TTC549 (cell line): ENCODE measurements at regions not wholly inside any gene's neighbourhood (a gene's known extent, or its start where the extent isn't known, plus 50 kb on each side); places are given as distances from the start of the nearest gene placed in this dataset.
A peak's percentile ranks its signal among the peaks of the same experiment; 100 is the strongest.
"Not testable (repeated sequence)": the region's sequence is repeated elsewhere in the genome, so short reads cannot be mapped to it uniquely, and the experiment has no call there.

Experiments used
- FAIRE-seq: peaks from 2 replicates; lab custom pipeline; 2012; peaks lifted over from hg19 to GRCh38; lab: Jason Lieb, UNC

DNA sequence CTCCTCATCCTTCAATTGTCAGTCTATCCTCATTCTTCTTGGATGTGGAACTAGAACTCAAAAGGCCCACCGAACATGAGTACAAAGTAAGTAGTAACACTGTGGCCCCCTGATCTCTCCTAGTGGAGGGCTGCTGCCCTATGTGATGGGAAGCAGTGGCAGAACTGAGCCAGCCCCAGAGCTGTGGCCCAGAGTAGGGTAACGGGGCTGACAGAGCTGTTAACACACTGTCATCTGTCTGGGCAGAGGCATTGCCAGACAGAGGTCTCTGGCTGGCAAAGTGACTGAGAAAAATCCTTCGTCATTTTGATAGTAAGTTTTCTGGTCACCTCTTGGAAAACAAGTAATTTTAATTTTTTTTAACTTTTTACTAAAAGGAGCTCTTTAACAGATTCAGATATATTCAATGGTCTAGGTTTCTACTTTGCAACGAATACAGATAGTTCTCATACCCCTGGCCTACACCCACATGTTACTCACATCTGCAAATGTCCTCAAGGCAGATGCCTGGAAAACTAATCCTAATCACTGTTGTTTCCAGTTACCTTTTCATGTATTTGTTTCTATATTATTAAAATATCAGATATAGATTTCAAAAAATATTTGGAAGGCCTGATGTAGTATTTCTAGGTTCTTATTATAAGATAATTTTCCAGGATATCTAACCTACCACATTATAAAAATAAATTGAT, 588.7 kb downstream of the CPS1 start:
- FAIRE-seq: no peak

DNA sequence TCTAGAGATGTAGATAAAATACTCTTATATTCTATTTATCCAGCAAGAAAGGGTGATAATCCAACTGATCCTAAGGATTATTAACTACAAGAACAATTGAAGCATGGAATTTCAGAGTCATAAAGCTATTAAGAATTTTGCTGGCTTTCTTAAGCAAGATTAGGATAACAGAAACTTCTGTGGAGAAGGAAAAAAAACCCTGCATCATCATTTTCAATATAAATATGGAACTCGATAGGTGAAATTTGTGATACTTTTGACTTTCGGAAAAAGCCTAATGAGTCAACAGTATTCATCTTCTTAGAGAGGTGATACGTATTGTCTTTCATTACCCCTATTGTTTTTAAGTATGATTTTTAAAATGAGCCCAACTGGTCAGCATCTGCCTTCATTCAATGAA, 593.3 kb downstream of the CPS1 start:
- no peak for FAIRE-seq

GRCh38 chr2:211157211-211157610, 600.8 kb downstream of the CPS1 start:
- FAIRE-seq: no peak

DNA sequence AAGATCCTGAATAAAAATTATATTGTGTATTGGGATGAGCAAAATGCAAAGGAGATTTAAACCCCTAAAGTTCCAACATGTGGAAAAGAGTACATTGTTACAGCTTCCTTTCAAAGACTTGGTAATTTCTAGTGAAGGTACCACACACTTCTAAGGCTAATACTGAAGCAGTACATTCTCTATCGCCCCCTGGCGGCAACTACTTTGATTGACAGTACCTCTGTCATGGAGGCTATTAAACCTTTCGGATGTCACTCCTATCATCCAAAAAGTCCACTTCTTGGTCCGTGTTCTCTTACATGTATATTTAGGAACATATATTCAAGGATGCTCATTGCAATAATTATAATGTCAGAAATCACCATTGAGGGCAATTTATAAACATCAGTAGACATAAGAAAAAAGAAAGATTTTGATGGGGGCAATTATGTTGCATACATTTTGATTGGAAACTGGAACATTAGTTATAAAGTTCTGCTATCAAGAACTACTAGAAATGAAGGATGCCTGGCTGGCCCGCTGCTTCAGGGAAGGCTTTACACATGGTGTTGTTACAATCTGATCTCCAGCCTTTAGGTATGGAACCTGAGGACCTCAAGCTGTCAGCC, 601.6 kb downstream of the CPS1 start:
- peak; percentile 77 for FAIRE-seq

DNA sequence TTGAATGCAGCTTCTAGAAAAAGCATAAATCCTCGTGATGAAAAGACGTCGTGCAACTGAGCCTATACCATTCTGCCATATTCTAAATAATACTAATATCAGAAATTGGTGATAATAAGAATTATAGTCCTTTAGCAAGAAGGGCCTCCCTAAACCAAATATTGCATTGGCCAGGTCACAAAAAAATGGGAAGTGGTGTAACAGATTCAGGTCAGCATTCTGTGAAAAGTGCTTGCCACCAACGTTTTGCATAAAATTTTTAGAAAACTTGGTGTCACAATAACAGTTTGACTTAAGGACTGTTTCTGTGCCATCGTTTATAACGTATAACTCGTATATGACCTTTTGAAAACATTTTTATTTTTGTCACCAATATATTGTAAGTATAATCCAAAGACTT, 603.6 kb downstream of the CPS1 start:
- FAIRE-seq: no peak

DNA sequence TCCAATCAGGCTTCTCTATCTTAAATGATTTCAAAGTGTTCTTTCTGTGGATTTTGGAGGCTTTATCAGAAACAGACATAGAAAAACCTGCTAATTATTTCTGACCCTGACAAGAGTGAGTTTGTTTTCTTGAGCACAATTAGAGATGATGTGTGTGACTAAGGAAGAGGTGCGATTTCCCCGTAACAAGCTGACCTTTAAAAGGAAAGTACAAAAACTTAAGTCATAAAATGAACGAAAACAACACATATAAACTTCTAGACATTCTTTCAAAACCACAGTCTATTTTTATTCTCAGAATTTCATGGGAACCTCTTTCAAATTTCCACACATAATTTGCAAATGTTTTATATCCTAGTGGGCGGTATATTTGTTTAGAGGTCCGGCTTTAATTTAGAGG, 604.8 kb downstream of the CPS1 start:
- FAIRE-seq: no peak

DNA sequence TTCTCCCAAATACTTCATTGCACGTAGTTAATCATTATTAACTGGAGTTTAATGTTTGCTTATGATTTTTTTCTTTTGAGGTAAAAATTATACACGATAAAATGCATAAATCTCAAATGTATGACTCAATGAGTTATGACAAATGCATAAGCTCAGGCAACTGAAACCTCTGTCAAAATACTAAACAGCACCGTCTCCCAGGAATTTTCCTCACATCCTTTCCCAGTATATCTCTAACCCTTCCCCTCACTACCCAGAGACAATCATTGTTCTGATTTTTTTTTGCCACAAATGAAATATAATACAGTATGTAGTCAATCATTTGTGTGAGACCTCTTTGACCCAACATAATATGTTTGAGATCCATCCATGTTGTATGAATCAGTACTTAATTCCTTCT, 606.5 kb downstream of the CPS1 start:
- no peak for FAIRE-seq

- no peak for FAIRE-seq
Measured at GRCh38 chr2:211170843-211171242, 614.4 kb downstream of the CPS1 start.

DNA sequence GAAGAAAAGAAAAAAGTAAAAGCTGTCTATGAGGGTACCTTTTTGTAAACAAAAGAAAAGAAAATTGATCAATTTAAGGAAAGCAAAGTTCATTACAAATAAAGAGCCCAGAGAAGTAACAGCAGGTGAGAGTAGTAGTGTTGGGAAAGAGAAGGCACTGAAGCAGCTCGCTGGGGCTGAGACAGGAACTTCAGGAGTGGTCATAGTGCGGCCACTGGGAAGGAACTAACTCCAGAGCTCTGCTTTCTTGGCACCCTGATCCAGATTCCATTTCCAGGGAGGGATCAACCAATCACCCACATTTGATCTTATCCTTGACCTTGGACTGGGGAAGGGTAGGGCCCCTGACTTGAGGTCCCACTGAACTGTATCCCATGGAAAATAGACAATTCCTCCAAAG, 617.6 kb downstream of the CPS1 start:
- FAIRE-seq: no peak

DNA sequence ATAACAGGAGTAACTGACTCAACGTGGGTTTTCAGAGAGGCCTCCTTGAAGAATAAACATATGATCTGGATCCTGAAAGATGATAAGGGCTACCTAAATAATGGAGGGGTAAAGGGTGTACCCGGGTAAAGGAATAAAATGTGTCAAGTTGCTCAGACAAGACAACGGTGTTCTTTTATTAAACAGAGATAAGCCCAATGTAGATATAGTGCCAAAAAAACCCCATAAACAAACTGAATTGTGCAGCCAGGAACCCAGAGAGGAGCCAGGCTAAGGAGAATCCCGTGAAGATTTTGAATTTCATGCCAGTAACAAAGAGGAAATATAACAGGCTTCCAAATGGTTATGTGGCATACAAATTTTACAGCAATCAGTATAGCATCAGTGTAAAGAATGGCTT, 618.2 kb downstream of the CPS1 start:
- no peak for FAIRE-seq

DNA sequence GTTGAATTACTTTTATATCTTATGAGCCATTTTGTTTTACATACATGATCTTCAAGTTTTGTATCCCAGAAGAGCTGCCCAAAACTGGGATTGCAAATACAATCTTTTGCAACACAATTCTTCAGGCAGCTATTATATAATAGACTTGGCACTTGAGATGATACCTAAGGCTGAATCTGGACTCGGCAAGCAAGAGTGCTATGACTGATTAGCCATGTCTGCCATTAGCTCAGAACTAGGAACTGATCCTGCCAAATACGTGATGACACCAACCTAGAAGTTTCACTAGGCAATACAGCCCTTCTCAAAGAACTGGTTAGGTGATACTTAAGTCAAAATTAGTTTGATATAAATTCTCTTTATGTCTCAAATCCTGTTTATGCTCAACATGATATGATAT, 619.6 kb downstream of the CPS1 start:
- FAIRE-seq: no peak

- no peak for FAIRE-seq
Measured at GRCh38 chr2:211176514-211177141, 620.2 kb downstream of the CPS1 start.

DNA sequence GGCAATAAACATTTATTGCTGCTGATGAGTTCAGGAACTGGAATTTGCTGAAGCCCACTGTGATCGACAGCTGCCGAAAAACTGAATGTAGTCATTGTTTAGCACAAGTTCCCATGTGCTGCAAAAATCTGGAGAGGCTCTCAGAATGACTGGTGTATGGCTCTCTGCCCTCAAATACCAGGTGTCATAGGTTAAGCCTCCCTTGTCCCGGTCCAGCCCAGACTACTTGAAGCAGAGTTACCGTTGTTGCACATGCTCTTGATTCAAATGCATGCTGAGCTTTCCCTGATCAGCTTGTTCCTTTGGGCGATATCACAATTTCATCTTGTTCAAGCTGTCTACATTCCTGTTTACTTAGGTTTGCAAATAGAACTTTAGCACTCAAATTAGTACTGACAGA, 625.2 kb downstream of the CPS1 start:
- no peak for FAIRE-seq

DNA sequence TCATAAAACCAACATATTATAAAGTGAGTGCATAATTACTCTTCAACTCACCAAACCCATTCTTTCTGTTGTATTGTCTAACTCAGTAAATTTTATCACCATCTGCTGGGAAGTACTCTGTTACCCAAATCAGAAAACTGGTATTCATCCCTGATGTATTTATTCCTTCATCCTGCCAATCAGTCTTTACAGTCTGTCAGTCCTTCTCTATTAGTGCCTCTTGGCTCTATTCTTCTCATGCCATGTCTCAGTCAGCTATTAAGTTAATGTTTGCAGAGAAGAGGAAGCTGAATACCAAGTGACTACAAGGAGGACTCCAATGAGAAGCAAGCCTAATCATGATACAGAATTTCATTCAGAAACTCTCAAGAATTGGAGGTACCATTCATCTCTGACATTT, 631.2 kb downstream of the CPS1 start:
- no peak for FAIRE-seq

GRCh38 chr2:211203986-211204385, 647.6 kb downstream of the CPS1 start:
- no peak for FAIRE-seq

- FAIRE-seq: no peak
Measured at GRCh38 chr2:211204456-211204855, 648.1 kb downstream of the CPS1 start.

GRCh38 chr2:211204902-211205301, 648.5 kb downstream of the CPS1 start:
- no peak for FAIRE-seq

DNA sequence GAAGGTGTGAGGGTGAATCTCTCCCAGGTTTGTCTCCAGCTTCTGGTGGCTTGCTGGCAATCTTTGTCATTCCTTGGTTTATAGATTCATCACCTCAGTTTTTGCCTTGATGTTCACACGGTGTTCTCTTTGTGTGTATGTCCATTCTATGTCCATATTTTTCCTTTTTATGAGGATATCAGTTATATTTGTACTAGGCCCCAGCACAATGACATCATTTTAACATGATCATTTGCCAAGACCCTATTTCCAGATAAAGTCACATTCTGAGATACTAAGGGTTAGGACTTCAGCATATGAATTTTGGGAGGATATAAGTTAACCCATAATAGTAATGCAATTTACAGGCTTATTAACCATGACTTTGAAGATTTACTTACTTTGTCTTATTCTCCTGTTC, 649.0 kb downstream of the CPS1 start:
- no peak for FAIRE-seq

- FAIRE-seq: no peak
Measured at GRCh38 chr2:211205836-211206235, 649.4 kb downstream of the CPS1 start.

DNA sequence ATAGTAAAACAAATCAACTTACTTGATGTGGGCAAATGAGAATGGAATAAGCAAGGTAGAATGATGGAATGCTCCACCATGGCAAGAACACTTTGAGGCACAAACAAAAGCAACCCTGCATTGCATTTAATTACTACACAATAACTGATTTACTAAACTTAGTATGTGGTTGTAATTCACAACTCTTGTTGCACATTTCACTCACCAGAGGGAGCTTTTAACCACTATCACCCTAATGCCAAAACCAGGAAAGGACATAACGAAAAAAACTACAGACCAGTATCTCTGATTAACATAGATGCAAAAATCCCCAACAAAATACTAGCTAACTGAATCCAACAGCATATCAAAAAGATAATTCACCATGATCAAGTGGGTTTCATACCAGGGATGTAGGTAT, 659.8 kb downstream of the CPS1 start:
- FAIRE-seq: no peak

- not testable (repeated sequence) for FAIRE-seq
Measured at GRCh38 chr2:211219548-211219947, 663.1 kb downstream of the CPS1 start.

DNA sequence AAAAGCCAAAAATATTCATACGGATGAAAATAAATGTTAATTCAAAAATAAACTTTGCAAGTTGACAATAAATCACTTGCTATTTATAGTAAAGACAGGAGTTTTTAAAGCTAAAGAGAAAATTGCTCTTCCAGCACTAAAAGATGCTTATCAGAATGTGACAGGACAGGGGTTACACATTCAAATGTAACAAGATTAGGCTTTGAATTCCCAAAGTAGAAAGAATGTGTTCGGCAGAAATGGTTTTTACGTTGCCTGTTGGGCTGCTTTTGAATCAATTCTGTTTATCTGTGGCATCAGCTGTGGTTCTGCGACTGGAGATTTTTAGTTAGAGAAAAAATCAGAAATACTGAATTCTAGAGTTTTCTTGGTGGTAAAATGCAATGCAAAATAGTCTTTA, 669.4 kb downstream of the CPS1 start:
- no peak for FAIRE-seq

GRCh38 chr2:211228559-211228958, 672.2 kb downstream of the CPS1 start:
- no peak for FAIRE-seq
